ENCODE measurements at regions not wholly inside any gene's neighbourhood (a gene's known extent, or its start where the extent isn't known, plus 50 kb on each side); places are given as distances from the start of the nearest gene placed in this dataset.

GRCh38 chr16:80480664-80481063 lies 60.1 kb upstream of the DYNLRB2 start:
- TF ChIP-seq POLR2AphosphoS5 (IDR thresholded peaks at IDR 0.05): no peak
- TF ChIP-seq CTCF (IDR thresholded peaks at IDR 0.05): no peak
- TF ChIP-seq EP300 (IDR thresholded peaks at IDR 0.05): no peak
- no peak for TF ChIP-seq POLR2A (IDR thresholded peaks at IDR 0.05)
